GM18868 (cell line): ENCODE measurements at regions not wholly inside any gene's neighbourhood (a gene's known extent, or its start where the extent isn't known, plus 50 kb on each side); places are given as distances from the start of the nearest gene placed in this dataset.

Experiments used
- ATAC-seq: cut with Tn5 transposase; IDR thresholded peaks from one replicate; pipeline ENCODE4 v1.9.1; 2021; ENCODE audit warnings: mild to moderate bottlenecking, moderate library complexity; ENCODE audit not compliant: unreplicated experiment

DNA sequence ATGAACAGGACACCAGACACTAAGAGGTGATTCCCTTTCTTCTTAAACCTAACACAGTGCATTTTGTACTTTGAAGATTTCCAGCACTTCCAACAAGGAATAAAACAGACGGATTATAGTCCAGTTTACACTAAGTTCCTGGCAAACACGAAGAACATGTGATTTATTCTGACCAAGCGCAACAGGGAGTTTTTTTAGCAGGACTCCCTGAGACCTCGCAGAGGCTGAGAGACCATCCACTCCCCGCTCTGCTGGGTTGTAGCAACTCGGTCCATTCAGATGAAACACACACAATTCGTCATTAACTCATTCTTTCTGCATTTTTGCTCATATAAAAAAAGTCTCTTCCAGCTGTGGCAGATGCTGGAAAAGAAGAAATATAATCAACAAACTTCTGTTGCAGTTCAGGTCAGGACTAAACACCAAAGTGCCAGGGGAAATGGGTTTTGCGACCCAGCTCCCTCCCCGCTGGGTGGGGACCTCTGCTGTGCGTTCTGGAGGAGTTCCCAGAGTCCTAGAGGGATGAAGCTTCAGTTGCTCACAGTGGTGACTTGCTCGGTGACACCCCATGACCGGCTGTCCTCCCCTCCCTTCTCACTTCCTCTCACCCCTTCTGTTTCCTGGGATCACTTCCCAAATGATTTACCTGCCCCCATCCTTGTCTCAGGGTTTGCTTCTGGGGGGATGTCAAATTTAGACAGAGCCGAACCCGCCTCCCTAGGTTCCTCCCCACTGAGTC lies 52.5 kb downstream of the KCNF1 start:
- ATAC-seq: no peak

DNA sequence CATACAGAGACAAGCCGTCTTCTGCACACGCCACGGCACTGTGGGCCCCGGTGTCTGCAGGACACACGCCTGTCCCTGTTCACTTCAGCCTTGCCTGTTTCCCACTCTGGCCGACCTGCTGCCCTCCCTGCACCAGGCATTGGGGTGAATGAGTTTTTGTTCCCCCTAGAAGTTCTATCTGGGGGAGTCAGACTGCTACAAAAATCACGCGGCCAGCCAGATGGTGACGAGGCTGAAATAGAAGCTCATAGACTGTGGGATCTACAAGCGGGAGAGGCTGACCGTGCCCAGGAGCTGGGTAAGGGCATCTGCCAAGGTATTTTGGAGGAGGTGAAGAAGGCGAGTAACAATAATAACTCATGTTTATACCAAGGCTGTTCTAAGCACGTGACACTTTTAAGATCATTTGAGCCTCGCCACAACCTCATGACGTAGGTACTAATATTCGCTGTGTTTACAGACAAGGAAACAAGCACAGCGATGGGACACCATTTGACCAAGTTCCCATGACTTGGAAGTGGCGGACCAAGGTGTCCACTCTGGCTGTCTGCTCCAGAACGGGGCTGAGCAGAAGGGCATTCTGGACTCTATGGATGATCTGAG lies 53.6 kb downstream of the KCNF1 start:
- no peak for ATAC-seq

DNA sequence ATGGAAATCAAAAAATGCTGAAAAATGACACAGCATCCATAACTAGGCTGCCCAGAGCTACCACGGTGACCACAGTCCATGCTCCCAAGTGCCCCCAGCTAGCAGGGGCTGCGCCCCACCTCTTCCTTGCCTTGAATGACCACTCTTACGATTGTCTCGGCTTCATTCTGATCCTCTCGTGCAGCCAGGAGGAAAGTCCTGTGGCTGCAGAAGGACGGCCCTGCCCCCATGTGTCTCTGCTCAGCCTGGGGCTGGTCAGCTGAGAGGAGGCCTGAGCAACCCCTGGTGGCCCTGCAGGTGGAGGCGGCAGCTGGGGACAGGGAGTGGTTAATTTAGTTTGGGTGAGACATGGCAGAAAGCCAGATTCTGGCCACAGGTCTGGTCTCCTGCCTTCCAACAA lies 54.3 kb downstream of the KCNF1 start:
- ATAC-seq: no peak

DNA sequence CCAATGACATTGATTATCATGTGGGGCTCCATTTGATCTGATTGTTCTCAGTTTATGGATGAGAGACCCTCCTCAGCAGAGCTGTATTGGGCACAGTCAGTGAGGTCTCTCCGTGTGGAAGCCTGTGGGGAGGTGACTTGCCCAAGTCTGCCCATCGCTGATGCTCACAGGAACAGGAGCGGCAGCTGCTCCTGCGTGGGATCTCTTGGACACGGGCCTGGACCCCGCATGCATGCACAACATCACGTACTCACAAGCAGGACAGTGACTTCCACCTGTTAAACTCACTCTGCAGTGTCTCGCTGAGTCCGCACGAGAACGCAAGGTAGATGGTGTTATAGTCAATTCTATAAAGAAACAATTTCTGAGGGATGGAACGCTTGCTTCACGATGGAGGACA lies 55.0 kb downstream of the KCNF1 start:
- no peak for ATAC-seq

DNA sequence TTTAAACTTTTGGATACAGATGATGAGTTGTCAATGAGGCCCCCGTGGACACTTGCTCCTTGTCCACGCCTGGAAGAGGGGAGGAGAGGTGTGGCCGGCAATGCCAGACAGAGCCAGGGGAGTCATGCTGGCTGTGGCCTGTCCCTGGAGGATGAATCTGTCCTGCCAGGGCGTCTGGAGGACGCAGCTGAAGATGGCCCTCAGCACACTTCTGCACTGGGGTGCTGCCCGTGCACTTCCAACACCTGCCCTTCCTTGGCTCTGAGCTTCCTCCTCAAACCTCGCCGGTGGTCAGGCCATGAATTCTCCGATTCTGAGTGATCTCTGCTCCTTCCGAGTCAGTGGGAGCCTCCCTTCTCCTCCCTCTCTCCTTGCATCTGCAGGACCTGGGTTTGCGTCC lies 56.4 kb downstream of the KCNF1 start:
- no peak for ATAC-seq

DNA sequence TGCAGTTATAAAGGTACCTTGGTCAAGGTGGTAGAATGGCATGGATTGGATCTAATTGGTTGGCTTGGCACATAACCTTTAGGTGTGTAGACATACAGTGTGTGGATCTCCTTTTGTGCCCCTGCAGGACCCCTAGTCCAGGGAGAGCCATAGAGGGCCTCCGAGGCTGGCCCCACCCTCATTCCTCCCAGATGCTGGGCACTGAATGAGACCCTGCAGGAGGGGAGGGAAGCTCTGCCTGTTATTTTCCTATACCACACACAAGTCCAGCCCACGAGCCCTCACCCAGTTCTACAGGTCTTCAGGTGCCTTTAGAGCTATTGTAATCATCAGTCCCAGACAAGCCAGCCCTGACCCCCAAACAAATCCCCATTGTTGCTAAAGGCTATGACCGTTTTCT lies 58.9 kb downstream of the KCNF1 start:
- ATAC-seq: no peak

DNA sequence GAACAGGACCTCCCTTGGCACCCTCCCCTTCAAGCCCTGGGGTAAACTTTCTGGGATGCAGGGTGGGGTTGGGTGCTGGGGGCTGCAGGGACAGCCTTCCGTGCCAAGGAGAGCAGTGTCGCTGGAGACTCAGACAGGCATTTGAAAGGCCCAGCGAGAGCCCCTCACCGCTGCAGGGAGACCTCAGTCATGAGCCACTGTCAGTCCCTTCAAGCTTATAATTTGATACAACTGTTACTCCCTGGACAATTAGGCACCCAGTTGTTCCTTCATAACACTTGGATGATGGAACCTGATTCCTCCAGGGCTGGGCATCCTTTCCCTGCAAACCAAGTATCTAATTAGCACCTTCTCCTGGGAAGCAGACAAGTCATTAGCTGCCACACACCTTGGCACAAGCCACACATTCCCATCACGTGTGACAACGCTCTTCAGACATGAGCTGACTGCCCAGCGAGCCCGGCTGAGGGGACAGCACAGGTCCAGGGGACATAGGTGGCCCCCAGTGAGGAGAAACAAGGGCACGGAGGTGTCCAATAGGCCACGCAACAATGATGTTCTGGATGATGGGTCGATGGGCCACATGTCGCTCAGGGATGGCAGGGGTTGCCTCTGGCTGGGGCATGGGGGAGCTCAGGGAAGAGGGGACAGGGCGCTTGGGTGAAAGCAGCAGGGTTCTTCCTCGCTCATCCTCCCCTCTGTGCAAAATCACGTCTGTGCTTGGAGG lies 59.6 kb downstream of the KCNF1 start:
- ATAC-seq: no peak

DNA sequence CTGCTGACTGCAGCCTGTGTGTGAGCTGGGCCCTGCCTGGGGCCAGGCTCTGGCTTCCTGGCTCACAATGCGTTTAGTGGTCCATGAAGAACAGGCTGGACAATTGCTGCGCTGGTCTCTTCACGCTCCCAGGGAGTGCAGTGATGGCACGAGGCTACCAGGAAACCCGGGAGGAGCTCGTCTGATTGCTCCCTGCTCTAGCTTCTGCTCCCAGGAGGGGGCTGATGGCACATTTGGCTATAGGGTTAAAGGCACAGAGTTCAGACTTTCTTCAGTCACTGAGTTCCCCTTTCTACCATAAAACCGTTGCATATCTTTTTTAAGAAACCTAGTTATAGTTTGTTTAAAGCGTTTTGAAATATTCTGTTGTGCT lies 60.1 kb downstream of the KCNF1 start:
- ATAC-seq: no peak

DNA sequence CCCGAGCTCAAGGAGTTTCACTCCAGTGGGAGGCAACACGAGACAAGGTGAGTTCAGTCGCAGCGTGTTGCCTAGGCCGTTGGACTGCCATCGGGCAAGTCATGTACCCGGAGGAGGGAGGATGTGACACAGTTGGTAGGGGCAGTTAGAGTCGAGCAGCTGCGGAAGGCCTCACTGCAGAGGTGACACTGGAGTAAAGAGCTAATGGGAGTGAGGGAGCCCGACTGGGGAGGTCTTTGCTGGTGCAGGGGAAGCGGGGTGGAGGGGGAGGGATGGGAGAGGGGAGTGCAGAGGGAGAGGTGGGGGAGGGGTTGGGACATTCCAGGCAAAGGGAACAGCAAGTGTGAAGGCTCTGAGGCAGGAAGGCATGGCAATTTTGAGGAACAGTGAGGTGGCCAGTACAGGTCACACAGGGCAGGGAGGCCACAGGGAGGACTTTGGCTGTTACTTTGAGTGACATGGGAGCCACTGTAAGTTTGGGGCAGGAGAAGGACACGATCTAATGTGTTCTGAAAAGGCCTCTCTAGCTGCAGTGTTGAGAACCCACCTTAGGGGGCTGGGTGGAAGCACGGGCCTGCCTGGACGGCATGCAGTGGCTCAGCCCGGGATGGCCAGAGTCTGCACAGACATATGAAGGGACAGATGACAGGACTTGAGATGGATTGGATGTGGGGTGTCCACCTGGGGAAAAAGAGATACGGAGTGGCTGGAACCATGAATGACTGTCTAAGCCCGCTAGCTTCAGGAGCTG lies 61.1 kb downstream of the KCNF1 start:
- no peak for ATAC-seq

DNA sequence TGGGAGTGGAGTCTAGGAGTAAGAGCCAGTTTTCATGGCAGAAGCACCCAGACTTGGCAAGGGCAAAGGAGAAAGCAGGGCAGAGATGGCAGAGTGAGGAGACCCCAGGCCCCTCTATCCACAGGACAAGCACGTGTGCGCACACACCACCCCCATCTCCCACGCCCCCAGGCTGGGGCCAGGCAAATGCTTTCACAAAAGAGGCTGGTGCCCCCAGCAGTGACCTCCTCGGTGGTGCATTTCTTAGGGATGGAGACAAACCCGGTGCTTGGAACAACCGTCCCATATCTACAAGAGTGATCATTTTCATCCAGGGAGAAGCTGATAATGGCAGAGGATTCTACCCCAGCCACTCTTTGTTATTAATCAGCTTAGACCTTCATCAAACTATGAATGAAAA lies 62.0 kb downstream of the KCNF1 start:
- no peak for ATAC-seq

DNA sequence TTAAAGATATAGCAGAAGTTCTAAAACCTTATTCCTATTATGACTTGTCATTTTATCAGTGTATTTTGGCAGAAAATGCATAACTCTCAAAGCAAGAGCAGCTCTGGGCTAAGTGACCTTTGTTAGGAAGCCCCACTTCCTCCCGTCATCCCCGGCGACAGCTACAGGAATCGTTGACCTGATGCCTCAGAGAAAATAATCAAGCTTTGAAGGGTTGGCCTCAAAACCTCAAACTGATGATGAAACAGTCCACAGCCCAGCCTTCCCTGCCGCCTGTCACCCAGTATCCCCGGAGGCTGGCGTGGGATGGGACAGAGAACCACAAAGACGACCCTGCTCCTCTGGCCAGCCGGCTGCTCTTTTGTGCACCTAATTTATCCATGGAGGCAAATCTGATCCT lies 65.3 kb downstream of the KCNF1 start:
- ATAC-seq: no peak

DNA sequence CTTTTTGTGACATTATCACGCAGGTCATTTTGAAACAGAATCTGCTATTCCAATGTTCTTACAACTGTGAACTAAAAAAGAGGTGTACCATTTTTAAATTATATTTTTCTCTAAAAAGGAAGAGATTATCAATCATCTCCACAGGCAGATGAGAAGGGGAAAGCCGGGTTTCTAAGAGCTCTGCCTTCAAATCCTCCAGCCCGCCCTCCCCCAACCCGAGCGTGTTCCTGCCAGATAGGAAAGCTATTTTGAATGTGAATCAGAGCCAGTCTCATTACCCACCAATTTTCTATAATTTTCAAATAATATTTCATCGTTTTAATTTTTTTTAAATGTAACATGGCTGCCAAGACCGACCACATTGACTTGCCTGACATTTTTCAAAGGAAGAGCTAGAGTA lies 65.9 kb downstream of the KCNF1 start:
- ATAC-seq: no peak

DNA sequence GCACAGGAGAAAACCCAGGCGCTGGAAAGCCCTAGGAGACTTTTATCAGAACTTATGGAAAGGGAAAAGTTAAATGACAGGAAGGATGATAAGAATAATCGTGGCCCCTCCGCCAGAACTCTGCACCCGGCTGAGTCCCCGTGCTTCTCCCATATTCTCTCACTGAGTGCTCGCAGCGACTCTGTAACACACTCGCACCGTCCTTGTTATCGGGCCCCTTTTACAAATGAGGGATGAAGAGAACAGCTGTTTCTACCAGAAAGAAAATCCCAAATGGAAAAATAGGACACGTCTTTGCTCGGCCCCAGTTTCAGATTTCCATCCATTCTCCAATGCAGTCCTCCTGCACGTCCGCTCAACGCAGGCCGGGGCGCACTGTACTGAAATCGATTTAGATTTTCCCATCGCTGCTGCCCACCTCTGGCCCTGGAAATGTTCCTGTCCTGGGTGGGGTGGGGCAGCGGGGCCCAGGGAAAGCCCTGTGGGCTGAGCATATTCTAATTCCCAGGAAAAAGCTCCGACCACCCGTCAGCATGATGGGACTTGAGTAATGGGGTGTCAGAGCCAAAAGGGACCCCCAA lies 66.4 kb downstream of the KCNF1 start:
- no peak for ATAC-seq

DNA sequence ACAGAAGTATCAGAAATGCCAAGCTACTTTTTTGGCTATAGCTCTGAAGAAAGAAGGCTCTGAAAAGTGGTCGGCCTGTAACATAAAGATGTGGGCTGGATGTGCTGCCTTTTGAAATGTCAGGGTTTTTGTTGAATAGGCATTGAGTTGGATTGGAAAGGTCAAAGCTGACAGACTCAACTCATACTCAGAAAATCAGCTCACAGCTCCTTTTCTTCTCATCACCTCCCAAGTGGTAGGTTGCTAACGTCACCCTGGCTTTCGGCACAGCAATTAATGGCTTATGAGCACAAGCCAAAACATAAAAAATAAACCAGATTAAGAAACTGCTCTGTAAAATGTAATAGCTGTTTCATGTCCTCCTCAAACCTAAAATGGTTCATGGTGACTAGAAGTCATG lies 68.3 kb downstream of the KCNF1 start:
- ATAC-seq: no peak

DNA sequence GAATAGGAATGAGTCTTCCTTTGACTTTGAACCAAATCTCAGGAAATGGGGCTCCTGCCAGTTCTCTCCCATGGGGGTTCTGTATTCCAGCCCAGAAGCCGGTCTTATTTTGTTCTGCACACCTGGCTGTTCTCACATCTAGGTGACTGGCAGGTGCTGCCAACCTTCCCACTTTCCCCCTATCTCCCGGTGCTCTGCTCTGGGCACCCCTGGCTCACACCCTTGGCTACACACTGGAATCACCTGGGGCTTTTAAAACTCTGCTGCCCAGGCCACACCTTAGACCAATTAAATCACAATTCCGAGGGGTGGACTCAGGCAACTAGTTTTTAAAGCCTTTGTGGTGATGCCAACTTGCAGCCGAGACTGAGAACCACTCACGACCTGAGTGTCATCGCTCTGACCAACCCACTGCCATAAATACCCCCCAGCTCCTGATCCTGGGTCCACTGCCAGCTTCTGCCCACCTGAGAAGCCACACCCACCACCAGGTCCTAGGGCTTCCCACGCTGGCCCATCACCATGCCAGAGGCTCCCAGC lies 69.2 kb downstream of the KCNF1 start:
- ATAC-seq: no peak

DNA sequence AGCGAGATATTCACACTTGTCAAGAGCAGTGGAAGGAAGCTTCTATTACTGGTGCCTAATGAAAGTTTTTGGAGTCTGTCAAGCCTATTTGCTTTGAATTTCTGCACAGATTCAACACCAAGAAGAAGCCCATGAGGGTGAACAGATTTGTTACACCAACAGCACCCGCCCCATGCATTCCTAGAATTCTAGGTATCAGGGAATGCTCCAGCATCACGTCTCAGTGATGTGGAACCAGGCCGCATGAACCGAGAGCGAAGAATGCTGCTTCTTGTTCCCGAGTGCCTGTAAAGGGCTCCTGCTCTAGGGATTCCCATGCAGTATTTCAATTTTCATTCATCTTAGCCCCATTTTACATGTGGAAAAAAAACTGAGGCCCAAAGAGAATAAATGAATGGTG lies 69.7 kb downstream of the KCNF1 start:
- no peak for ATAC-seq

DNA sequence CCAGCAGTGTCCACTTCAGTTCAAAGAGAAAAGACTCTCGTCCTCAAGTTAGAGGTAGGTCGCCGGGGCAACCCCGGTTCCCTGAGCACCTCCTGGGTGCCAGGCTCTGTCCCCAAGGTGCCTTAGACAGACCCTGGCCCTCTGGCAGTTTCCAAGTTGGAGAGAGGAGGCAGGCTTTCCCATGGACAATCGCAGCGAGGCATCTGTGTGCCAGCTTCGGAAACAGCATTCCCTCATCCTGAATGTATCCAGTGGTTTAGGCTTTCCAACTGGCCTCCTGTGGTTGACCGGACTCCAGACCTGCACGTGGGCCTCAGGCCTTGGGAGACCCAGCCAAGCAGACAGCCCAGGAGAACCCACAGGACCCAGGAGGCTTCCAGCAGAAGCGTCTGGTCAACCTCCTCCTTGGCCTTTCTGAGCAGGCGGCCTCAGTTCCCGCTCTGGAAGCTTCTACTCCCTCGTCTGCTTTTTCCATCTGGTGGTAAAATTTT lies 70.3 kb downstream of the KCNF1 start:
- ATAC-seq: no peak

DNA sequence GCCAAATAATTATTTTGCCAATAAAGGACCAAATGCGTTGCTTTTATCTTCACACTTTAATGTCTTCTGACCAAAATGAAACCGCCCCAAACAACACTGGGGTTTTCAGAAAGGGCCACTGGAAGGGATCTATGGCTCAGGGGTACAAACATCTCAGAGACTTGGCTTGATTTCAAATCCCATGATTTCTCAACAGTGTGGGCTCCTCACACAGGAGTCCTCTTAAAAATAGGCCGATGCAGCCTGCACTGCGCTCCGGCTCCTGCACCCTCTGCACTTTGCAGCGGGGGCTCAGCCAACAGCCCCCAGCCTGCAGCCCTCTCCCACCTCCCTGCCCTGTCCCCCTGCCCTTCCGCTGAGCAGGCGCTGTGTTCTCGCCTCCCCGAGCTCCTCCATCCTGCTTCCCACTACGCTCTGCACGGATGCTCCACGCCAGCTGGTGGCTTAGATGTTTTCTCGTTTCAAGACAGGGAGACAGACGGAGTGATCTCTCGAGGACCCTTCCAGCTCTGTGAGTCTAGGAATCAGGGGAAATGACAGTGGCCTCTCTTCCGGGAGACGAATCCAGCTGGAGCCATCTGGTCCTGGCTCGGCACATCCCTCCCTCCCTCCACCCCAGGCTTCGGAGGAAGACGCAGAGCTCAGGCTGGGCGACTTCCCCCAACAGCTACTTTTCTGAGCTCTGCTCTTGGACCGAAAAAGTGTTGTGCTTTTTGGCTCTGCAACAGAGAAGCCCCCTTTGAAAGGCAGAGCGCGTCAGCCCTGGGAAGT lies 71.4 kb downstream of the KCNF1 start:
- no peak for ATAC-seq

DNA sequence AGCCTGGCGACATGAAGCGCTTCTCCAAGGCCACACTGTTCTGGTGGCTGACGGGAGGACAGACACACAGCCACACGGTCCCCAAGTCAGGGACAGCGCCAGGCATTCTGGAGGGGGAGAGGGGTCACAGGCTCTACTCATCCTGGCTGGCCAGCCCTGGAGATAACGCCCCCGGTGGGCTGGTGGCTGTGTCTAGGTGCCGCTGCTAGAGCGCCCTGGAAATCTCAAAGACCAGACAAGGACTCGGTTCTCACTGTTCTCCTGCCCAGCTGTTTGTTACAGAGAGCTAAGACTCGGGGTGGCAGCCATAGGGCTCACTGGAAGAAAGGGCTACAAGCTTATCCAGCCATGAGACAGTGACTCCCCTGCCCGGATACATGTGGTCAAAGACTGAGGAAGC lies 72.0 kb downstream of the KCNF1 start:
- no peak for ATAC-seq
